CD14-positive monocyte (primary cell): ENCODE measurements at regions not wholly inside any gene's neighbourhood (a gene's known extent, or its start where the extent isn't known, plus 50 kb on each side); places are given as distances from the start of the nearest gene placed in this dataset.

ENCODE experiments used
- DNase-seq, 3 donors: peaks; one replicate each; pipeline ENCODE4 v3.0.0-alpha.2; 2011 to 2022
- H2AFZ ChIP-seq: 2 replicates; pipeline ENCODE4 v1.6.0; 2012; ENCODE audit warnings: mild to moderate bottlenecking, low read depth, low read length, inconsistent platforms; ENCODE audit not compliant: insufficient read depth, poor library complexity, severe bottlenecking
- H3K27ac ChIP-seq, 2 donors: 1 replicate in 1 of 2; 2 replicates in 1 of 2; pipeline ENCODE4 v1.5.1; 2012 to 2013; ENCODE audit warnings: low read length in 2 of 2, control low read depth in 1 of 2, inconsistent platforms in 1 of 2, low read depth in 1 of 2, mild to moderate bottlenecking in 1 of 2
- H3K27me3 ChIP-seq, 2 donors: one replicate each; pipeline versions ENCODE4 v1.6.0 to v1.6.1; 2011 to 2013; ENCODE audit warnings: low read length in 2 of 2; ENCODE audit not compliant: control insufficient read depth in 2 of 2, insufficient read depth in 2 of 2
- H3K36me3 ChIP-seq, 2 donors: replicated peaks in 1 of 2; 1 replicate in 1 of 2; 2 replicates in 1 of 2; pipeline versions ENCODE4 v1.5.1 to v1.6.1; 2012 to 2013; ENCODE audit warnings: low read length in 2 of 2, control low read depth in 1 of 2, inconsistent platforms in 1 of 2, mild to moderate bottlenecking in 1 of 2; ENCODE audit not compliant: insufficient read depth in 2 of 2, control insufficient read depth in 1 of 2
- H3K4me1 ChIP-seq, 2 donors: 1 replicate in 1 of 2; 2 replicates in 1 of 2; pipeline versions ENCODE4 v1.5.1 to v1.6.1; 2012 to 2013; ENCODE audit warnings: low read length in 2 of 2, control low read depth in 1 of 2, inconsistent platforms in 1 of 2, mild to moderate bottlenecking in 1 of 2, moderate library complexity in 1 of 2; ENCODE audit not compliant: insufficient read depth in 2 of 2, control insufficient read depth in 1 of 2
- H3K4me2 ChIP-seq: replicated peaks from 2 replicates; pipeline ENCODE3; 2012; ENCODE audit warnings: low read length, moderate library complexity, mild to moderate bottlenecking; ENCODE audit not compliant: poor library complexity, severe bottlenecking; ENCODE audit errors: extremely low read depth
- H3K4me3 ChIP-seq, 3 experiments: fragments of 200-600 bp in 1 of 3; sonication (generic) in 1 of 3; replicated peaks in 1 of 3; 1 replicate in 2 of 3; 2 replicates in 1 of 3; pipeline ENCODE4 v1.5.1; 2011 to 2013; ENCODE audit warnings: low read length in 3 of 3, mild to moderate bottlenecking in 3 of 3, control low read depth in 2 of 3, low read depth in 2 of 3, inconsistent platforms in 1 of 3, moderate library complexity in 1 of 3
- H3K79me2 ChIP-seq: 2 replicates; pipeline ENCODE4 v1.6.0; 2012; ENCODE audit warnings: mild to moderate bottlenecking, control low read depth, inconsistent platforms, low read length, moderate library complexity; ENCODE audit not compliant: insufficient read depth
- H3K9ac ChIP-seq: 2 replicates; pipeline ENCODE4 v1.6.0; 2017; ENCODE audit warnings: low read length, mild to moderate bottlenecking; ENCODE audit not compliant: insufficient read depth, poor library complexity, severe bottlenecking
- H3K9me3 ChIP-seq, 2 donors: replicated peaks in 1 of 2; 1 replicate in 1 of 2; 2 replicates in 1 of 2; pipeline versions ENCODE4 v1.5.1 to v1.6.1; 2012 to 2013; ENCODE audit warnings: low read length in 2 of 2, control low read depth in 1 of 2; ENCODE audit not compliant: control insufficient read depth in 1 of 2, insufficient read depth in 1 of 2
- H4K20me1 ChIP-seq: 2 replicates; pipeline ENCODE4 v1.6.0; 2012; ENCODE audit warnings: mild to moderate bottlenecking, low read length, control low read depth, moderate library complexity; ENCODE audit not compliant: insufficient read depth
- H3K27ac Mint-ChIP-seq, 7 donors: one replicate each; pipeline ENCODE4 v1.8.0; 2020; ENCODE audit warnings: mild to moderate bottlenecking in 7 of 7, mixed read lengths in 7 of 7, moderate library complexity in 6 of 7, inconsistent platforms in 2 of 7
- H3K27me3 Mint-ChIP-seq, 3 donors: one replicate each; pipeline ENCODE4 v1.8.0; 2021 to 2022; ENCODE audit warnings: low read depth in 3 of 3, mild to moderate bottlenecking in 3 of 3, mixed read lengths in 3 of 3, moderate library complexity in 3 of 3, inconsistent platforms in 1 of 3
- H3K36me3 Mint-ChIP-seq, 2 donors: one replicate each; pipeline ENCODE4 v1.8.0; 2020; ENCODE audit warnings: mixed read lengths in 2 of 2, inconsistent platforms in 1 of 2, mild to moderate bottlenecking in 1 of 2
- H3K4me1 Mint-ChIP-seq: one replicate; pipeline ENCODE4 v1.8.0; 2020; ENCODE audit warnings: mild to moderate bottlenecking, mixed read lengths
- H3K4me3 Mint-ChIP-seq, 2 donors: one replicate each; pipeline ENCODE4 v1.8.0; 2020; ENCODE audit warnings: mild to moderate bottlenecking in 2 of 2, mixed read lengths in 2 of 2, moderate library complexity in 1 of 2
- H3K9me3 Mint-ChIP-seq, 7 donors: one replicate each; pipeline ENCODE4 v1.8.0; 2020 to 2022; ENCODE audit warnings: mixed read lengths in 7 of 7, mild to moderate bottlenecking in 6 of 7, moderate library complexity in 6 of 7, inconsistent platforms in 2 of 7
- WGBS: methylation state at CpG from one replicate; pipeline ENCODE4 v1.1.5; 2013; ENCODE audit warnings: missing lambda C conversion rate; ENCODE audit not compliant: insufficient coverage; 5-methylcytosine and 5-hydroxymethylcytosine counted together
- intact Hi-C, 2 donors: fragments of 100-400 bp; cut with micrococcal nuclease; formaldehyde crosslinking; loops; one replicate each; pipeline versions ENCODE4 v1.15.0 to v1.15.1; 2023
- TF ChIP-seq, protein P1 (sequence below): fragments of 200-600 bp; IDR thresholded peaks from one replicate; pipeline ENCODE4 v1.8.0; 2022; ENCODE audit warnings: antibody characterized with exemption, mild to moderate bottlenecking

- no peaks in the 10 kb centered on the region for H3K27me3 Mint-ChIP-seq
- Histone ChIP-seq H3K4me2 (no peak overlapping the region), H3K9ac (no peak overlapping the region), H3K4me3 (no peak overlapping the region), H3K27me3 (no peaks in the 10 kb centered on the region), H3K4me1 (no peaks in the 10 kb centered on the region), H3K79me2 (no peaks in the 10 kb centered on the region), H4K20me1 (no peaks in the 10 kb centered on the region), H3K36me3 (no peaks in the 10 kb centered on the region), H3K9me3 (no peaks in the 10 kb centered on the region), H3K27ac (no peak overlapping the region), H2AFZ (no peak overlapping the region)
- H3K9me3 Mint-ChIP-seq, result peaks cover 0 to 12% (median 3%) of the 10 kb centered on the region in 7 donors
- H3K36me3 Mint-ChIP-seq, result no peaks in the 10 kb centered on the region
- TF ChIP-seq, protein P1, sequence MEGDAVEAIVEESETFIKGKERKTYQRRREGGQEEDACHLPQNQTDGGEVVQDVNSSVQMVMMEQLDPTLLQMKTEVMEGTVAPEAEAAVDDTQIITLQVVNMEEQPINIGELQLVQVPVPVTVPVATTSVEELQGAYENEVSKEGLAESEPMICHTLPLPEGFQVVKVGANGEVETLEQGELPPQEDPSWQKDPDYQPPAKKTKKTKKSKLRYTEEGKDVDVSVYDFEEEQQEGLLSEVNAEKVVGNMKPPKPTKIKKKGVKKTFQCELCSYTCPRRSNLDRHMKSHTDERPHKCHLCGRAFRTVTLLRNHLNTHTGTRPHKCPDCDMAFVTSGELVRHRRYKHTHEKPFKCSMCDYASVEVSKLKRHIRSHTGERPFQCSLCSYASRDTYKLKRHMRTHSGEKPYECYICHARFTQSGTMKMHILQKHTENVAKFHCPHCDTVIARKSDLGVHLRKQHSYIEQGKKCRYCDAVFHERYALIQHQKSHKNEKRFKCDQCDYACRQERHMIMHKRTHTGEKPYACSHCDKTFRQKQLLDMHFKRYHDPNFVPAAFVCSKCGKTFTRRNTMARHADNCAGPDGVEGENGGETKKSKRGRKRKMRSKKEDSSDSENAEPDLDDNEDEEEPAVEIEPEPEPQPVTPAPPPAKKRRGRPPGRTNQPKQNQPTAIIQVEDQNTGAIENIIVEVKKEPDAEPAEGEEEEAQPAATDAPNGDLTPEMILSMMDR, result no peak
- DNase-seq, result no peak
- H3K4me3 Mint-ChIP-seq, result no peak overlapping the region
- H3K4me1 Mint-ChIP-seq, result no peaks in the 10 kb centered on the region
- H3K27ac Mint-ChIP-seq, result no peak overlapping the region
- intact Hi-C loops, result no loop called here
These were observed 271.5 kb downstream of the MEX3B start for GRCh38 chr15:81774309-81774708.

DNA sequence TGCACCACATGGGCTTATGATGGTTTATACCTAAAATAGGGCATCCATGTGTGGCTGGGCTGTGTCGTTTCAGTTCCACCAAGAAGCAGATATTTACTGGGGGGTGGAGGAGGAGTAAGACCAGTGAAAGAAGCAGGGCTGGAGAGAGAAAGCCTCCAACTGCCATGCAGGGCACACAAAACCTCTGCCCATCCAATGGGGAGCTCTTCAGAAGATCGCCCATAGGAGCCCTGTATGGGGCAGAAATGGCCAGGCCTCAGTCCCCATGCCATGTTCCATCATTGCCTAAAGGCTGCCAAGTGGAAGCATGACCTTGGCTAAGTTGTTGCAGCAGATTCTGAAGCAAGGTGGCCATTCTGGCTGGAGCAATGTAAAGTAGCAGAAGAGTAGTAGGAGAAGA lies 277.0 kb downstream of the MEX3B start:
- Histone ChIP-seq H3K9ac (no peak overlapping the region), H3K79me2 (no peaks in the 10 kb centered on the region), H3K27ac (no peak overlapping the region), H3K27me3 (no peaks in the 10 kb centered on the region), H3K4me3 (no peak overlapping the region), H3K4me2 (no peak overlapping the region), H3K9me3 (no peaks in the 10 kb centered on the region), H2AFZ (no peak overlapping the region), H3K4me1 (no peaks in the 10 kb centered on the region), H3K36me3 (no peaks in the 10 kb centered on the region), H4K20me1 (no peaks in the 10 kb centered on the region)
- no peaks in the 10 kb centered on the region for H3K36me3 Mint-ChIP-seq
- no peak overlapping the region for H3K4me3 Mint-ChIP-seq
- H3K27ac Mint-ChIP-seq, result no peak overlapping the region
- TF ChIP-seq, protein P1, result no peak
- intact Hi-C loops, result no loop called here
- 64% methylated on average over 1 of the region's 2 CpGs for WGBS
- no peak for DNase-seq
- peaks cover 0 to 2% (median 1%) of the 10 kb centered on the region in 3 donors for H3K27me3 Mint-ChIP-seq
- peaks cover 0 to 15% (median 5%) of the 10 kb centered on the region in 7 donors for H3K9me3 Mint-ChIP-seq
- H3K4me1 Mint-ChIP-seq, result no peaks in the 10 kb centered on the region
